Endothelial cell of umbilical vein (primary cell): ENCODE measurements at regions not wholly inside any gene's neighbourhood (a gene's known extent, or its start where the extent isn't known, plus 50 kb on each side); places are given as distances from the start of the nearest gene placed in this dataset.

Experiments
- BruUV-seq: library from RNA; stranded (reverse); fragments of 400-500 nt; replicated peaks from 2 replicates; lab custom pipeline; 2021; lab: Mats Ljungman, UMichigan
- CTCF ChIA-PET: fragments of 300-600, 350-600 bp; sonication (Branson Sonifier 250); formaldehyde crosslinking; loops from one replicate; lab custom pipeline; 2021; ENCODE audit warnings: antibody characterized with exemption, inconsistent platforms; lab: Charles Lee
- POLR2A ChIA-PET: fragments of 300-600, 350-600 bp; sonication (Branson Sonifier 250); formaldehyde crosslinking; loops from one replicate; lab custom pipeline; 2021; ENCODE audit warnings: antibody characterized with exemption, inconsistent platforms; lab: Charles Lee
- DNase-seq: peaks from one replicate; pipeline ENCODE4 v3.0.0-alpha.2; 2011; ENCODE audit warnings: low read depth, low spot score
- FAIRE-seq: peaks from 2 replicates; lab custom pipeline; 2011; peaks lifted over from hg19 to GRCh38; lab: Jason Lieb, UNC
- H2AFZ ChIP-seq: 2 replicates; pipeline ENCODE4 v1.6.0; 2012; ENCODE audit warnings: low read depth, low read length, control low read depth, inconsistent platforms
- H3K27ac ChIP-seq: 2 replicates; pipeline ENCODE4 v1.5.1; 2011; ENCODE audit warnings: low read depth, mild to moderate bottlenecking, control low read depth, low read length, moderate library complexity; ENCODE audit not compliant: insufficient read depth
- H3K27me3 ChIP-seq, 2 experiments: 2 replicates each; pipeline versions ENCODE4 v1.6.0 to v1.6.1; 2011; ENCODE audit warnings: low read length in 2 of 2, mixed read lengths in 1 of 2; ENCODE audit not compliant: control insufficient read depth in 2 of 2, insufficient read depth in 2 of 2
- H3K36me3 ChIP-seq, 2 experiments: 2 replicates in 1 of 2; 3 replicates in 1 of 2; pipeline ENCODE4 v1.5.1; 2011; ENCODE audit warnings: low read length in 2 of 2, mild to moderate bottlenecking in 1 of 2, moderate library complexity in 1 of 2; ENCODE audit not compliant: control insufficient read depth in 2 of 2, insufficient read depth in 2 of 2; ENCODE audit errors: extremely low read depth in 1 of 2
- H3K4me1 ChIP-seq: 3 replicates; pipeline ENCODE4 v1.5.1; 2011; ENCODE audit warnings: mild to moderate bottlenecking, low read length; ENCODE audit not compliant: control insufficient read depth, insufficient read depth; ENCODE audit errors: extremely low read depth
- H3K4me2 ChIP-seq: 2 replicates; pipeline ENCODE4 v1.6.1; 2011; ENCODE audit warnings: low read length, control low read depth, mixed read lengths; ENCODE audit not compliant: insufficient read depth
- H3K4me3 ChIP-seq, 3 experiments: fragments of 200-600 bp in 1 of 3; sonication (generic), shearing (Covaris generic) in 1 of 3; replicated peaks in 1 of 3; 2 replicates each; pipeline ENCODE4 v1.5.1; 2011 to 2016; ENCODE audit warnings: control low read depth in 3 of 3, low read length in 3 of 3, mild to moderate bottlenecking in 2 of 3, inconsistent platforms in 1 of 3, low read depth in 1 of 3, moderate library complexity in 1 of 3; ENCODE audit not compliant: insufficient read depth in 1 of 3
- H3K79me2 ChIP-seq: 2 replicates; pipeline ENCODE4 v1.6.0; 2012; ENCODE audit warnings: low read length, inconsistent platforms; ENCODE audit not compliant: control insufficient read depth, insufficient read depth
- H3K9ac ChIP-seq: replicated peaks from 2 replicates; pipeline ENCODE3; 2011; ENCODE audit warnings: low read length, control low read depth; ENCODE audit not compliant: insufficient read depth; ENCODE audit errors: extremely low read depth
- H3K9me1 ChIP-seq: replicated peaks from 3 replicates; pipeline ENCODE4 v1.6.0; 2011; ENCODE audit warnings: mild to moderate bottlenecking, low read length; ENCODE audit not compliant: control insufficient read depth, insufficient read depth; ENCODE audit errors: extremely low read depth
- H3K9me3 ChIP-seq: replicated peaks from 2 replicates; pipeline ENCODE4 v1.5.1; 2012; ENCODE audit warnings: low read length, inconsistent platforms; ENCODE audit not compliant: control insufficient read depth, insufficient read depth
- H4K20me1 ChIP-seq: replicated peaks from 2 replicates; pipeline ENCODE3; 2011; ENCODE audit warnings: mild to moderate bottlenecking, low read length; ENCODE audit not compliant: control insufficient read depth, insufficient read depth; ENCODE audit errors: extremely low read depth
- CTCF ChIP-seq, 2 donors: IDR thresholded peaks; 1 replicate in 1 of 2; 2 replicates in 1 of 2; pipeline ENCODE4 v1.5.1; 2011; ENCODE audit warnings: low read length in 2 of 2, mild to moderate bottlenecking in 2 of 2, moderate library complexity in 2 of 2, control low read depth in 1 of 2, inconsistent platforms in 1 of 2, low read depth in 1 of 2; ENCODE audit not compliant: insufficient read depth in 1 of 2; ENCODE audit errors: extremely low read depth in 1 of 2
- EZH2 ChIP-seq: IDR thresholded peaks from 2 replicates; pipeline ENCODE4 v1.6.1; 2012; ENCODE audit warnings: borderline replicate concordance, low read depth, mild to moderate bottlenecking, moderate library complexity, low read length, inconsistent platforms; ENCODE audit not compliant: severe bottlenecking
- FOS ChIP-seq: IDR thresholded peaks from 2 replicates; pipeline ENCODE4 v1.6.1; 2011; ENCODE audit warnings: mild to moderate bottlenecking, low read length, moderate library complexity, borderline replicate concordance; ENCODE audit not compliant: insufficient read depth
- GATA2 ChIP-seq: IDR thresholded peaks from 2 replicates; pipeline ENCODE4 v1.7.0; 2011; ENCODE audit warnings: low read depth, mild to moderate bottlenecking, moderate library complexity, mixed read lengths, low read length; ENCODE audit not compliant: insufficient read length, insufficient read depth
- JUN ChIP-seq: IDR thresholded peaks from 2 replicates; pipeline ENCODE4 v1.6.1; 2011; ENCODE audit warnings: borderline replicate concordance, low read depth; ENCODE audit not compliant: insufficient read length, insufficient read depth
- MYC ChIP-seq: IDR thresholded peaks from one replicate; pipeline ENCODE4 v1.6.1; 2011; ENCODE audit warnings: mild to moderate bottlenecking, low read depth, low read length
- POLR2A ChIP-seq: IDR thresholded peaks from 2 replicates; pipeline ENCODE4 v1.6.1; 2012; ENCODE audit warnings: low read depth, mild to moderate bottlenecking, control low read depth, low read length
- POLR2AphosphoS5 ChIP-seq: IDR thresholded peaks from 2 replicates; pipeline ENCODE4 v1.6.1; 2012; ENCODE audit warnings: low read depth, mild to moderate bottlenecking, control low read depth, low read length, moderate library complexity; ENCODE audit not compliant: insufficient read depth
- dilution Hi-C: fragments of 300-500 bp; cut with MboI; formaldehyde crosslinking; loops from one replicate; pipeline ENCODE4 v1.15.0; 2019; ENCODE audit warnings: low sequenced_read_pairs; ENCODE audit not compliant: extremely low pct_ligation_motif_present
- intact Hi-C: fragments of 100-400 bp; cut with micrococcal nuclease; formaldehyde crosslinking; loops from one replicate; pipeline ENCODE4 v1.10.0; 2022
- TF ChIP-seq, protein P1 (sequence below): IDR thresholded peaks from 2 replicates; pipeline ENCODE4 v1.6.1; 2011; ENCODE audit not compliant: insufficient read depth, insufficient read length

DNA sequence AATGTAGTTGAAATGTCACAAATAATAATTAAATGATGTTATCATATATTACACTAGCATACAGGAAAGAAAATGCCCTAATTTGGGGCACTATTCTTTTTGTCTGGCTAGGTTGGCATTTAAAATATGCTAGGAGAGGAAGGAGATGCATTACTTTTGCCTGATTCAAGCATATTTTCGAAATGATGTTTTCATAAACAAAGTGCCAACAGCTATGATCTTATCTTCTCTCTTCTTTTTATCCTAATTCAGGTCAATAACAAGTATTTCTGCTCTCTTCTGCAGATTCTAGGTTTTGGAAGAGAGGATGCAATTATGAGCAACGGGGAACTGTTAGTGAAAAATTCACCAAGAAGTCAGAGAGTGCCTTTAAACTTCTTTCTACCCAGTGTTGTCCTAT, 55.8 kb upstream of the NR2F2 start:
- no peak overlapping the region for H3K4me3 ChIP-seq
- ChIA-PET CTCF (interaction anchor here (0.7 to 1.6 kb wide), 4 partner anchors 44 to 1250 kb away, joined by 3 to 16 read pairs (median 3); no protein-coding TSS in a partner anchor), POLR2A (interaction anchor here (1.2 to 1.8 kb wide), 2 partner anchors 10 to 52 kb away, joined by 4 to 23 read pairs; no protein-coding TSS in a partner anchor)
- intact Hi-C loops, result loop anchor here (1.0 to 5.0 kb wide), 3 partner anchors 48 to 1257 kb away; no protein-coding TSS in a partner anchor
- DNase-seq, result peak; percentile 44
- peak overlapping the region; percentile 59 for H3K4me2 ChIP-seq
- peaks cover 0 to 3% of the 10 kb centered on the region in 2 experiments for H3K36me3 ChIP-seq
- H3K27ac ChIP-seq, result peak overlapping the region; percentile 90
- no peaks in the 10 kb centered on the region for H3K9me3 ChIP-seq
- H3K27me3 ChIP-seq, result no peaks in the 10 kb centered on the region
- no peak overlapping the region for H2AFZ ChIP-seq
- H3K79me2 ChIP-seq, result peaks cover 3% of the 10 kb centered on the region
- H3K9me1 ChIP-seq, result no peaks in the 10 kb centered on the region
- no peak for TF ChIP-seq CTCF (IDR thresholded peaks at IDR 0.05; ENCODE audit: extremely low read depth in 1 of 2, insufficient read depth in 1 of 2, low read depth in 1 of 2, low read length in 2 of 2)
- TF ChIP-seq GATA2, result peak; percentile 92
- TF ChIP-seq, protein P1, sequence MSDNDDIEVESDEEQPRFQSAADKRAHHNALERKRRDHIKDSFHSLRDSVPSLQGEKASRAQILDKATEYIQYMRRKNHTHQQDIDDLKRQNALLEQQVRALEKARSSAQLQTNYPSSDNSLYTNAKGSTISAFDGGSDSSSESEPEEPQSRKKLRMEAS, result no peak
- no peak for TF ChIP-seq EZH2
- TF ChIP-seq JUN, result peak; percentile 83
- peak; percentile 55 for TF ChIP-seq FOS
- no peak for TF ChIP-seq POLR2A
- TF ChIP-seq POLR2AphosphoS5, result peak; percentile 26
- no peak for TF ChIP-seq MYC
- H3K4me1 ChIP-seq, result peaks cover 41% of the 10 kb centered on the region
- dilution Hi-C loops, result no loop called here
- peak; percentile 63 for FAIRE-seq
- H3K9ac ChIP-seq, result no peak overlapping the region
- H4K20me1 ChIP-seq, result no peaks in the 10 kb centered on the region
- no TSS peak for BruUV-seq
